Neural cell (in vitro differentiated cells): ENCODE measurements at regions not wholly inside any gene's neighbourhood (a gene's known extent, or its start where the extent isn't known, plus 50 kb on each side); places are given as distances from the start of the nearest gene placed in this dataset.

Experiments used
- H2AFZ ChIP-seq: fragments of 200-600, 300-800 bp; sonication (generic), shearing (Covaris generic); 2 replicates; pipeline ENCODE4 v1.6.0; 2014; ENCODE audit warnings: low read depth, mild to moderate bottlenecking, antibody characterized with exemption, low read length, moderate library complexity
- H3F3A ChIP-seq: fragments of 200-600 bp; shearing (Covaris generic); 2 replicates; pipeline ENCODE4 v1.6.1; 2016; ENCODE audit warnings: mild to moderate bottlenecking, moderate library complexity, mixed read lengths, antibody characterized with exemption, low read length; ENCODE audit not compliant: insufficient read depth, poor library complexity, severe bottlenecking
- H3K27ac ChIP-seq: fragments of 200-600, 300-800 bp; sonication (generic), shearing (Covaris generic); 2 replicates; pipeline ENCODE4 v1.5.1; 2014; ENCODE audit warnings: mild to moderate bottlenecking, low read length, moderate library complexity
- H3K27me3 ChIP-seq: fragments of 300-800, 200-600 bp; sonication (generic), shearing (Covaris generic); 2 replicates; pipeline ENCODE4 v1.6.0; 2014; ENCODE audit warnings: mild to moderate bottlenecking, low read depth, low read length, moderate library complexity; ENCODE audit not compliant: insufficient read depth
- H3K36me3 ChIP-seq: fragments of 300-800, 200-600 bp; sonication (generic), shearing (Covaris generic); 2 replicates; pipeline ENCODE4 v1.5.1; 2014; ENCODE audit warnings: mild to moderate bottlenecking, antibody characterized with exemption, low read length, moderate library complexity; ENCODE audit not compliant: insufficient read depth
- H3K4me2 ChIP-seq: fragments of 300-800, 200-600 bp; sonication (generic), shearing (Covaris generic); 2 replicates; pipeline ENCODE4 v1.6.0; 2014; ENCODE audit warnings: mild to moderate bottlenecking, low read length
- H3K4me3 ChIP-seq: fragments of 300-800, 200-600 bp; sonication (generic), shearing (Covaris generic); 2 replicates; pipeline ENCODE4 v1.5.1; 2014; ENCODE audit warnings: mild to moderate bottlenecking, low read length, moderate library complexity
- H3K79me2 ChIP-seq: fragments of 200-600 bp; shearing (Covaris generic); replicated peaks from 2 replicates; pipeline ENCODE4 v1.6.0; 2014; ENCODE audit warnings: mild to moderate bottlenecking, low read length, moderate library complexity; ENCODE audit not compliant: insufficient read depth
- H3K9ac ChIP-seq: fragments of 300-800, 200-600 bp; sonication (generic), shearing (Covaris generic); 2 replicates; pipeline ENCODE4 v1.6.1; 2016; ENCODE audit warnings: mild to moderate bottlenecking, low read length, mixed read lengths
- H3K9me2 ChIP-seq: fragments of 200-600 bp; shearing (Covaris generic); 2 replicates; pipeline ENCODE4 v1.6.1; 2016; ENCODE audit warnings: mild to moderate bottlenecking, low read length, mixed read lengths; ENCODE audit not compliant: insufficient read depth
- H3K9me3 ChIP-seq: fragments of 200-600, 300-800 bp; sonication (generic), shearing (Covaris generic); 2 replicates; pipeline ENCODE4 v1.6.1; 2016; ENCODE audit warnings: mild to moderate bottlenecking, mixed run types, low read length, moderate library complexity, mixed read lengths
- H4K20me1 ChIP-seq: fragments of 200-600 bp; shearing (Covaris generic); 2 replicates; pipeline ENCODE4 v1.6.1; 2016; ENCODE audit warnings: mild to moderate bottlenecking, mixed run types; ENCODE audit not compliant: insufficient read depth
- EP300 ChIP-seq: fragments of 450-650 bp; conservative IDR thresholded peaks from 2 replicates; pipeline ENCODE4 v1.6.1; 2014; ENCODE audit warnings: antibody characterized with exemption, mild to moderate bottlenecking, moderate library complexity; ENCODE audit not compliant: poor library complexity, severe bottlenecking
- EZH2 ChIP-seq: fragments of 200-600, 300-800 bp; shearing (Covaris generic), sonication (generic); IDR thresholded peaks from 2 replicates; pipeline ENCODE4 v1.6.1; 2014; ENCODE audit warnings: antibody characterized with exemption, low read length, borderline replicate concordance, mild to moderate bottlenecking; ENCODE audit not compliant: insufficient read depth, poor library complexity, severe bottlenecking
- MXI1 ChIP-seq: fragments of 450-650 bp; conservative IDR thresholded peaks from 2 replicates; pipeline ENCODE4 v1.6.1; 2014; ENCODE audit warnings: antibody characterized with exemption, mild to moderate bottlenecking; ENCODE audit not compliant: poor library complexity, severe bottlenecking
- POLR2AphosphoS5 ChIP-seq: IDR thresholded peaks from 2 replicates; pipeline ENCODE4 v1.6.1; 2012
- RAD21 ChIP-seq: fragments of 450-650 bp; conservative IDR thresholded peaks from 2 replicates; pipeline ENCODE4 v1.6.1; 2014; ENCODE audit warnings: antibody characterized with exemption, mild to moderate bottlenecking, moderate library complexity
- SMC3 ChIP-seq: fragments of 450-650 bp; conservative IDR thresholded peaks from 2 replicates; pipeline ENCODE4 v1.6.1; 2014; ENCODE audit warnings: antibody characterized with exemption, mild to moderate bottlenecking, moderate library complexity; ENCODE audit not compliant: poor library complexity
- TAF1 ChIP-seq: IDR thresholded peaks from 2 replicates; pipeline ENCODE4 v1.6.1; 2012; ENCODE audit warnings: low read depth
- TF ChIP-seq, protein P1 (sequence below): IDR thresholded peaks from 2 replicates; pipeline ENCODE4 v1.6.1; 2012; ENCODE audit warnings: borderline replicate concordance
- TF ChIP-seq, protein P2 (sequence below): fragments of 450-650 bp; IDR thresholded peaks from 2 replicates; pipeline ENCODE4 v1.5.1; 2014; ENCODE audit warnings: antibody characterized with exemption, mild to moderate bottlenecking, moderate library complexity; ENCODE audit not compliant: poor library complexity, severe bottlenecking

DNA sequence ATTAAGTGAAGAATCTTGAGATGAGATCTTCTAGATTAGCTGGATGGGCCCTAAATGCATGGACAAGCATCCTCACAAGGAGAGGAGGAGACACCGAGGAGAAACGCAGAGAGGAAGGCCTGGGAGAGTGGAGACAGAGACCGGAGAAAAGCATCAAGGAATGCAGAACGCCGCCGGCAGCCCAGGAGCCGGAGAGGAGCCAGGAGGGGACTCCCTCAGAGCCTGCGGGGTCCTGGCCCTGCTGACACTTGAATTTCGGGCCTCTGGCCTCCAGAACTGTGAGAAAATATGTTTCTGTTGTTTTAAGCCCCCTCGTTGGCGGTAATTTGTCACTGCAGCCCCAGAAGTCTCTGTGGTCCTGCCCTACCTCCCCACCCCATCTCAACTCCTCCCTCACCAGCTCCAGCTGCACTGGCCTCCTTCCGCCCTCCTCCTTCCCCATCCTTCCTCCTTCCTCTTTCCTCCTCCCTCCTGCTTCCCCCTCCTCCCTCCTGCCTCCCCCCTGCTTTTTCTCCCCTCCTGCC is 116.7 kb downstream of the TWIST2 start:
- Histone ChIP-seq H3K36me3 (no peaks in the 10 kb centered on the region), H3K27me3 (no peaks in the 10 kb centered on the region), H3K9me3 (no peaks in the 10 kb centered on the region), H3K79me2 (no peaks in the 10 kb centered on the region), H4K20me1 (no peaks in the 10 kb centered on the region), H3K4me2 (no peak overlapping the region), H3K4me3 (no peak overlapping the region), H3K27ac (no peak overlapping the region), H2AFZ (no peak overlapping the region), H3K9ac (no peak overlapping the region), H3K9me2 (no peaks in the 10 kb centered on the region), H3F3A (no peaks in the 10 kb centered on the region)
- no peak for TF ChIP-seq SMC3
- TF ChIP-seq EZH2 = no peak
- no peak for TF ChIP-seq RAD21
- no peak for TF ChIP-seq TAF1
- no peak for TF ChIP-seq MXI1
- no peak for TF ChIP-seq POLR2AphosphoS5
- TF ChIP-seq, protein P1, sequence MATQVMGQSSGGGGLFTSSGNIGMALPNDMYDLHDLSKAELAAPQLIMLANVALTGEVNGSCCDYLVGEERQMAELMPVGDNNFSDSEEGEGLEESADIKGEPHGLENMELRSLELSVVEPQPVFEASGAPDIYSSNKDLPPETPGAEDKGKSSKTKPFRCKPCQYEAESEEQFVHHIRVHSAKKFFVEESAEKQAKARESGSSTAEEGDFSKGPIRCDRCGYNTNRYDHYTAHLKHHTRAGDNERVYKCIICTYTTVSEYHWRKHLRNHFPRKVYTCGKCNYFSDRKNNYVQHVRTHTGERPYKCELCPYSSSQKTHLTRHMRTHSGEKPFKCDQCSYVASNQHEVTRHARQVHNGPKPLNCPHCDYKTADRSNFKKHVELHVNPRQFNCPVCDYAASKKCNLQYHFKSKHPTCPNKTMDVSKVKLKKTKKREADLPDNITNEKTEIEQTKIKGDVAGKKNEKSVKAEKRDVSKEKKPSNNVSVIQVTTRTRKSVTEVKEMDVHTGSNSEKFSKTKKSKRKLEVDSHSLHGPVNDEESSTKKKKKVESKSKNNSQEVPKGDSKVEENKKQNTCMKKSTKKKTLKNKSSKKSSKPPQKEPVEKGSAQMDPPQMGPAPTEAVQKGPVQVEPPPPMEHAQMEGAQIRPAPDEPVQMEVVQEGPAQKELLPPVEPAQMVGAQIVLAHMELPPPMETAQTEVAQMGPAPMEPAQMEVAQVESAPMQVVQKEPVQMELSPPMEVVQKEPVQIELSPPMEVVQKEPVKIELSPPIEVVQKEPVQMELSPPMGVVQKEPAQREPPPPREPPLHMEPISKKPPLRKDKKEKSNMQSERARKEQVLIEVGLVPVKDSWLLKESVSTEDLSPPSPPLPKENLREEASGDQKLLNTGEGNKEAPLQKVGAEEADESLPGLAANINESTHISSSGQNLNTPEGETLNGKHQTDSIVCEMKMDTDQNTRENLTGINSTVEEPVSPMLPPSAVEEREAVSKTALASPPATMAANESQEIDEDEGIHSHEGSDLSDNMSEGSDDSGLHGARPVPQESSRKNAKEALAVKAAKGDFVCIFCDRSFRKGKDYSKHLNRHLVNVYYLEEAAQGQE = no peak
- no peak for TF ChIP-seq EP300
- TF ChIP-seq, protein P2, sequence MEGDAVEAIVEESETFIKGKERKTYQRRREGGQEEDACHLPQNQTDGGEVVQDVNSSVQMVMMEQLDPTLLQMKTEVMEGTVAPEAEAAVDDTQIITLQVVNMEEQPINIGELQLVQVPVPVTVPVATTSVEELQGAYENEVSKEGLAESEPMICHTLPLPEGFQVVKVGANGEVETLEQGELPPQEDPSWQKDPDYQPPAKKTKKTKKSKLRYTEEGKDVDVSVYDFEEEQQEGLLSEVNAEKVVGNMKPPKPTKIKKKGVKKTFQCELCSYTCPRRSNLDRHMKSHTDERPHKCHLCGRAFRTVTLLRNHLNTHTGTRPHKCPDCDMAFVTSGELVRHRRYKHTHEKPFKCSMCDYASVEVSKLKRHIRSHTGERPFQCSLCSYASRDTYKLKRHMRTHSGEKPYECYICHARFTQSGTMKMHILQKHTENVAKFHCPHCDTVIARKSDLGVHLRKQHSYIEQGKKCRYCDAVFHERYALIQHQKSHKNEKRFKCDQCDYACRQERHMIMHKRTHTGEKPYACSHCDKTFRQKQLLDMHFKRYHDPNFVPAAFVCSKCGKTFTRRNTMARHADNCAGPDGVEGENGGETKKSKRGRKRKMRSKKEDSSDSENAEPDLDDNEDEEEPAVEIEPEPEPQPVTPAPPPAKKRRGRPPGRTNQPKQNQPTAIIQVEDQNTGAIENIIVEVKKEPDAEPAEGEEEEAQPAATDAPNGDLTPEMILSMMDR = no peak

DNA sequence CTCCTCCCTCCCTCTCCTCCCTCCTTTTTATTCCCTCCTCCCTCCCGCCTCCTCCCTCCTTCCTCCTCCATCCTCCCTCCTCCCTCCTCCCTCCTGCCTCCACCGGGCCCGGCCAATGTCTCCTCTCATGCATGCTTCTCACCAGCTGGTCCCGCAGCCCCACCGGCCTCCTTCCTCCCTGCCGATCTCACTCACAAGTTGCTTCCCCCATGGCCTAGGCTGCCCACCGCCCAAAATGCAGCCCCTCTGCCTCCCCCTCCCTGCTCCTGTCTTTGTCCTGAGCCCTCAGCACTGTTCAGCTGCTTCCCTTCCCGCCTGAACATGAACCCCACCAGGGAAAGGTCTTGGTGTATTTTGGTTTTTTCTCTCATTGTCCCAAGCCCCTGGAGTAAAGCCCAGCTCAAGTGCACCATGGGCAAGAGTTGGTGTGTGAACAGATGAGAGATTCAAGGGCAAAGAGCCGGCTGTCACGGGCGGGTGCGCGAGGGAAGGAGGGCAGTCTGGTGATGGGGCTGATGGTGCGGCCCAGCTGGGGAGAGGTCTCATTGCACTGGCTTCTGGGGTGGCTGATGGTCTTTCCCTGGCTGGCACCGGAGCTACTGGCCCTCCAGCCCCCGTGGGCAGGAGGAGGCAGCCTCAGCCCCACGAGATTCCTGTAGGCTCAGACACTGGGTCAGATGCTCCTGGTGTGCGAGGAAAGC is 117.6 kb downstream of the TWIST2 start:
- H3F3A ChIP-seq = no peaks in the 10 kb centered on the region
- H3K36me3 ChIP-seq = no peaks in the 10 kb centered on the region
- H4K20me1 ChIP-seq = no peaks in the 10 kb centered on the region
- H3K9me2 ChIP-seq = no peaks in the 10 kb centered on the region
- H3K4me3 ChIP-seq = no peak overlapping the region
- no peak overlapping the region for H3K27ac ChIP-seq
- no peak overlapping the region for H3K4me2 ChIP-seq
- H3K9ac ChIP-seq = no peak overlapping the region
- no peaks in the 10 kb centered on the region for H3K27me3 ChIP-seq
- no peak overlapping the region for H2AFZ ChIP-seq
- TF ChIP-seq, protein P1 = no peak
- TF ChIP-seq, protein P2 = no peak
- TF ChIP-seq RAD21 (no peak), EP300 (no peak), SMC3 (no peak), EZH2 (no peak), POLR2AphosphoS5 (no peak), TAF1 (no peak), MXI1 (no peak)
- no peaks in the 10 kb centered on the region for H3K9me3 ChIP-seq
- H3K79me2 ChIP-seq = no peaks in the 10 kb centered on the region
